ENCODE measurements at regions not wholly inside any gene's neighbourhood (a gene's known extent, or its start where the extent isn't known, plus 50 kb on each side); places are given as distances from the start of the nearest gene placed in this dataset.

DNA sequence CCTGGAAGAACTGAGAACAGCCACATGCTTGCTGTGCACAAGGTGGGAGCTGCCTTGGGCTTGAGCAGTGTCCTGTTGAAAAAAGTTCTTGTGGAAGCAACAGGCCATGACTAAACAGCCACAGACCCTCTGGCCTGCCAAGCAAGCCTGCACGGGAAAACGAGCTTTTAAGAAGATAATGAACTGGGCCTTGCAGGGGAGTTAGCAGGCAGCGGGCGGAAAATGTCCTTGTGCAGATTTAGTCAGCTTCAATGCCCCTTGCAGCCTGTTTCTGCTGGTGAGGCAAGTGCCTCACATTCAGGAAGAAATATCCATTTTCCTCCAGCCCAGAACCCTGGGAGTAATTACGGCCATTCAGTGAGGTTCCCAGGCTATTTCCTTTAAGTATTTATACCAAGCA, 126.2 kb upstream of the KLHL25 start:
- no peak for DNase-seq (ENCODE audit: low read depth, low spot score)

DNA sequence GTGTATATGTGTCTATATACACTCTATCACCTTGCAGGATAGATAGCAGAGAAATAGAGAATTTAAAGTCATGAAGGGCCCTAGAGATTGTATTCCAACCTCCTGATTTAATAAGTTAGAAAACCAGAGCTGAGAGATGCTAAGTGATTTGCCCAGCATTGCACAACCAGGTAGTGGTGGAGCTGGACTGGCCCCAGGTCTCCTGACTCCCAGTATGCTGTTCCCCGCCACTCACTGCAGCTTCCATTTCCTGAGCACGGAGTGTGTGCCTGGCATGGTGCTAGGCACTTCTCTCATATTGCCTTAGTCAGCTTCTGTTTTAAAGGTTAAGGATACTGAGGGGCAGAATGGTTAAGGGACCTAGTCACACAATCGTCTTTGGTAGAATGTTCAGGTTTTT, 129.4 kb upstream of the KLHL25 start:
- in situ Hi-C loops (cut with HindIII; ENCODE audit: low sequenced_read_pairs): no loop called here
- TF ChIP-seq CTCF (IDR thresholded peaks at IDR 0.05; ENCODE audit: low read depth, low read length): no peak
- DNase-seq (ENCODE audit: low read depth, low spot score): no peak
- no peak overlapping the region for H3K4me3 ChIP-seq (ENCODE audit: low read depth, low read length)

More for the DNA sequence above, 126.2 kb upstream of the KLHL25 start:
- in situ Hi-C loops (cut with HindIII; ENCODE audit: low sequenced_read_pairs): no loop called here
- no peak overlapping the region for H3K4me3 ChIP-seq (ENCODE audit: low read depth, low read length)
- no peak for TF ChIP-seq CTCF (IDR thresholded peaks at IDR 0.05; ENCODE audit: low read depth, low read length)

GRCh38 chr15:85925649-85926237, 131.0 kb upstream of the KLHL25 start:
- TF ChIP-seq CTCF (IDR thresholded peaks at IDR 0.05; ENCODE audit: low read depth, low read length): no peak
- in situ Hi-C loops (cut with HindIII; ENCODE audit: low sequenced_read_pairs): no loop called here
- H3K4me3 ChIP-seq (ENCODE audit: low read depth, low read length): no peak overlapping the region
- no peak for DNase-seq (ENCODE audit: low read depth, low spot score)

- in situ Hi-C loops (cut with HindIII; ENCODE audit: low sequenced_read_pairs): no loop called here
- no peak for TF ChIP-seq CTCF (IDR thresholded peaks at IDR 0.05; ENCODE audit: low read depth, low read length)
- H3K4me3 ChIP-seq (ENCODE audit: low read depth, low read length): no peak overlapping the region
- no peak for DNase-seq (ENCODE audit: low read depth, low spot score)
Observed at GRCh38 chr15:85926834-85927233, 132.1 kb upstream of the KLHL25 start.

- TF ChIP-seq CTCF (IDR thresholded peaks at IDR 0.05; ENCODE audit: low read depth, low read length): no peak
- in situ Hi-C loops (cut with HindIII; ENCODE audit: low sequenced_read_pairs): no loop called here
- no peak for DNase-seq (ENCODE audit: low read depth, low spot score)
- H3K4me3 ChIP-seq (ENCODE audit: low read depth, low read length): no peak overlapping the region
Observed at GRCh38 chr15:85927931-85928537, 133.3 kb upstream of the KLHL25 start.

GRCh38 chr15:85929786-85930185, 135.1 kb upstream of the KLHL25 start:
- in situ Hi-C loops (cut with HindIII; ENCODE audit: low sequenced_read_pairs): no loop called here
- TF ChIP-seq CTCF (IDR thresholded peaks at IDR 0.05; ENCODE audit: low read depth, low read length): no peak
- DNase-seq (ENCODE audit: low read depth, low spot score): no peak
- no peak overlapping the region for H3K4me3 ChIP-seq (ENCODE audit: low read depth, low read length)
